Cardiac muscle cell (in vitro differentiated cells and primary cell): ENCODE measurements at regions not wholly inside any gene's neighbourhood (a gene's known extent, or its start where the extent isn't known, plus 50 kb on each side); places are given as distances from the start of the nearest gene placed in this dataset.
"Not testable (repeated sequence)": the region's sequence is repeated elsewhere in the genome, so short reads cannot be mapped to it uniquely, and the experiment has no call there.

Experiments
- DNase-seq, 2 donors: peaks; one replicate each; pipeline versions ENCODE4 v3.0.0 to v3.0.0-alpha.2; 2010 to 2017; ENCODE audit warnings: low read depth in 1 of 2, low spot score in 1 of 2
- H3K27ac ChIP-seq: fragments of 200-600 bp; sonication (generic); 2 replicates; pipeline ENCODE4 v1.5.1; 2016
- H3K27me3 ChIP-seq: fragments of 200-600 bp; sonication (generic); 2 replicates; pipeline ENCODE4 v1.6.0; 2016; ENCODE audit warnings: control low read depth
- H3K36me3 ChIP-seq: fragments of 200-600 bp; sonication (generic); 2 replicates; pipeline ENCODE4 v1.5.1; 2016; ENCODE audit warnings: control low read depth
- H3K4me1 ChIP-seq: fragments of 200-600 bp; sonication (generic); 2 replicates; pipeline ENCODE4 v1.8.1; 2017; ENCODE audit warnings: low read depth, mild to moderate bottlenecking, mixed run types
- H3K4me3 ChIP-seq: fragments of 200-600 bp; sonication (generic); 2 replicates; pipeline ENCODE4 v1.5.1; 2016; ENCODE audit warnings: mild to moderate bottlenecking
- H3K9me3 ChIP-seq: fragments of 200-600 bp; sonication (generic); 2 replicates; pipeline ENCODE4 v1.5.1; 2017; ENCODE audit warnings: low read depth, mild to moderate bottlenecking, control low read depth
- CTCF ChIP-seq: IDR thresholded peaks from 2 replicates; pipeline ENCODE4 v1.5.1; 2012; ENCODE audit warnings: low read depth, mild to moderate bottlenecking, low read length

- Histone ChIP-seq H3K36me3 (no peaks in the 10 kb centered on the region), H3K9me3 (no peaks in the 10 kb centered on the region), H3K27me3 (no peaks in the 10 kb centered on the region), H3K4me1 (no peaks in the 10 kb centered on the region), H3K27ac (no peak overlapping the region), H3K4me3 (no peak overlapping the region)
- TF ChIP-seq CTCF, result no peak
- no peak for DNase-seq
Measured at GRCh38 chr9:118689280-118689679, 680.0 kb downstream of the BRINP1 start.

GRCh38 chr9:118692613-118693012 lies 676.6 kb downstream of the BRINP1 start:
- H3K27ac ChIP-seq, result no peak overlapping the region
- no peak overlapping the region for H3K4me3 ChIP-seq
- H3K27me3 ChIP-seq, result no peaks in the 10 kb centered on the region
- H3K36me3 ChIP-seq, result no peaks in the 10 kb centered on the region
- no peak for TF ChIP-seq CTCF
- no peak for DNase-seq
- no peaks in the 10 kb centered on the region for H3K9me3 ChIP-seq
- H3K4me1 ChIP-seq, result no peaks in the 10 kb centered on the region

GRCh38 chr9:118693645-118694044 lies 675.6 kb downstream of the BRINP1 start:
- DNase-seq, result peak in 1 of 2 donors; percentile 54
- Histone ChIP-seq H3K27ac (no peak overlapping the region), H3K27me3 (no peaks in the 10 kb centered on the region)

GRCh38 chr9:118695249-118695648 lies 674.0 kb downstream of the BRINP1 start:
- not testable (repeated sequence) for H3K4me3 ChIP-seq, H3K4me1 ChIP-seq, H3K9me3 ChIP-seq, H3K27me3 ChIP-seq, H3K36me3 ChIP-seq, H3K27ac ChIP-seq, DNase-seq

More at GRCh38 chr9:118693645-118694044, 675.6 kb downstream of the BRINP1 start:
- no peak for TF ChIP-seq CTCF
- Histone ChIP-seq H3K36me3 (no peaks in the 10 kb centered on the region), H3K4me3 (no peak overlapping the region), H3K9me3 (no peaks in the 10 kb centered on the region), H3K4me1 (no peaks in the 10 kb centered on the region)

GRCh38 chr9:118701985-118702384 lies 667.2 kb downstream of the BRINP1 start:
- no peaks in the 10 kb centered on the region for H3K9me3 ChIP-seq
- DNase-seq, result no peak
- no peaks in the 10 kb centered on the region for H3K4me1 ChIP-seq
- H3K27ac ChIP-seq, result no peak overlapping the region
- no peak for TF ChIP-seq CTCF
- no peaks in the 10 kb centered on the region for H3K27me3 ChIP-seq
- H3K36me3 ChIP-seq, result no peaks in the 10 kb centered on the region
- H3K4me3 ChIP-seq, result no peak overlapping the region

- Histone ChIP-seq H3K27ac (no peak overlapping the region), H3K27me3 (no peaks in the 10 kb centered on the region), H3K9me3 (no peaks in the 10 kb centered on the region), H3K4me3 (no peak overlapping the region), H3K36me3 (no peaks in the 10 kb centered on the region), H3K4me1 (no peaks in the 10 kb centered on the region)
- no peak for DNase-seq
- no peak for TF ChIP-seq CTCF
Measured at GRCh38 chr9:118711843-118712242, 657.4 kb downstream of the BRINP1 start.
